Fibroblast of lung (primary cell): ENCODE measurements at regions not wholly inside any gene's neighbourhood (a gene's known extent, or its start where the extent isn't known, plus 50 kb on each side); places are given as distances from the start of the nearest gene placed in this dataset.

Source experiments
- DNase-seq, 2 donors: peaks; one replicate each; pipeline versions ENCODE4 v3.0.0 to v3.0.0-alpha.2; 2010; ENCODE audit warnings: low read depth in 2 of 2
- H2AFZ ChIP-seq: 2 replicates; pipeline ENCODE4 v1.5.1; 2012; ENCODE audit warnings: low read length, control low read depth, inconsistent platforms
- H3K27ac ChIP-seq: 2 replicates; pipeline ENCODE4 v1.5.1; 2011; ENCODE audit warnings: low read length, control low read depth; ENCODE audit not compliant: insufficient read depth
- H3K27me3 ChIP-seq: 2 replicates; pipeline ENCODE4 v1.5.1; 2011; ENCODE audit warnings: mild to moderate bottlenecking, low read length; ENCODE audit not compliant: control insufficient read depth, insufficient read depth
- H3K36me3 ChIP-seq: 2 replicates; pipeline ENCODE4 v1.5.1; 2011; ENCODE audit warnings: low read length; ENCODE audit not compliant: control insufficient read depth, insufficient read depth
- H3K4me1 ChIP-seq: 2 replicates; pipeline ENCODE4 v1.5.1; 2011; ENCODE audit warnings: low read length; ENCODE audit not compliant: control insufficient read depth, insufficient read depth; ENCODE audit errors: extremely low read depth
- H3K4me2 ChIP-seq: 2 replicates; pipeline ENCODE4 v1.5.1; 2011; ENCODE audit warnings: low read length, control low read depth; ENCODE audit not compliant: insufficient read depth; ENCODE audit errors: extremely low read depth
- H3K4me3 ChIP-seq, 4 experiments: fragments of 200-600 bp in 1 of 4; sonication (generic) in 1 of 4; replicated peaks in 1 of 4; 2 replicates each; pipeline ENCODE4 v1.5.1; 2011 to 2016; ENCODE audit warnings: low read length in 4 of 4, low read depth in 3 of 4, mild to moderate bottlenecking in 3 of 4, control low read depth in 2 of 4, inconsistent platforms in 1 of 4, mixed read lengths in 1 of 4; ENCODE audit not compliant: insufficient read depth in 1 of 4; ENCODE audit errors: control extremely low read depth in 1 of 4
- H3K79me2 ChIP-seq: 2 replicates; pipeline ENCODE4 v1.5.1; 2012; ENCODE audit warnings: mild to moderate bottlenecking, low read length, inconsistent platforms; ENCODE audit not compliant: control insufficient read depth, insufficient read depth
- H3K9ac ChIP-seq: 2 replicates; pipeline ENCODE4 v1.5.1; 2011; ENCODE audit warnings: mild to moderate bottlenecking, low read length, control low read depth; ENCODE audit not compliant: insufficient read depth
- H3K9me3 ChIP-seq: 2 replicates; pipeline ENCODE4 v1.5.1; 2012; ENCODE audit warnings: low read depth, low read length; ENCODE audit not compliant: control insufficient read depth, insufficient read depth
- H4K20me1 ChIP-seq: 2 replicates; pipeline ENCODE4 v1.5.1; 2011; ENCODE audit warnings: low read length; ENCODE audit not compliant: control insufficient read depth, insufficient read depth; ENCODE audit errors: extremely low read depth
- CTCF ChIP-seq, 2 donors: IDR thresholded peaks in 1 of 2; conservative IDR thresholded peaks in 1 of 2; 1 replicate in 1 of 2; 2 replicates in 1 of 2; pipeline ENCODE4 v1.5.1; 2011 to 2012; ENCODE audit warnings: low read length in 2 of 2, control low read depth in 1 of 2, inconsistent platforms in 1 of 2, low read depth in 1 of 2, mild to moderate bottlenecking in 1 of 2
- EZH2 ChIP-seq: IDR thresholded peaks from 2 replicates; pipeline ENCODE4 v1.5.1; 2012; ENCODE audit warnings: low read length, control low read depth, mild to moderate bottlenecking; ENCODE audit errors: missing control alignments

- no peaks in the 10 kb centered on the region for H3K79me2 ChIP-seq
- H3K9me3 ChIP-seq = no peaks in the 10 kb centered on the region
- no peaks in the 10 kb centered on the region for H3K36me3 ChIP-seq
- no peak overlapping the region for H2AFZ ChIP-seq
- no peak overlapping the region for H3K4me3 ChIP-seq
- H3K27ac ChIP-seq = no peak overlapping the region
- TF ChIP-seq EZH2 (no peak), CTCF (conservative IDR thresholded peaks at IDR 0.05 in 1 of 2, IDR thresholded peaks at IDR 0.05 in 1 of 2; ENCODE audit: low read depth in 1 of 2, low read length in 2 of 2) (no peak)
- no peak for DNase-seq
- H3K27me3 ChIP-seq = no peaks in the 10 kb centered on the region
- no peaks in the 10 kb centered on the region for H3K4me1 ChIP-seq
- H3K4me2 ChIP-seq = no peak overlapping the region
- H4K20me1 ChIP-seq = no peaks in the 10 kb centered on the region
- H3K9ac ChIP-seq = no peak overlapping the region
Measured at GRCh38 chr1:118254001-118254400, 69.0 kb upstream of the SPAG17 start.

GRCh38 chr1:118253053-118253915, 68.3 kb upstream of the SPAG17 start:
- H3K9ac ChIP-seq = no peak overlapping the region
- no peak overlapping the region for H3K27ac ChIP-seq

GRCh38 chr1:118252624-118253023, 67.6 kb upstream of the SPAG17 start:
- no peak overlapping the region for H3K4me2 ChIP-seq
- H3K27ac ChIP-seq = no peak overlapping the region
- no peak overlapping the region for H3K4me3 ChIP-seq
- H4K20me1 ChIP-seq = no peaks in the 10 kb centered on the region
- H3K79me2 ChIP-seq = no peaks in the 10 kb centered on the region
- H3K4me1 ChIP-seq = no peaks in the 10 kb centered on the region
- H3K27me3 ChIP-seq = no peaks in the 10 kb centered on the region
- no peak for DNase-seq
- H2AFZ ChIP-seq = no peak overlapping the region
- H3K9ac ChIP-seq = no peak overlapping the region
- no peaks in the 10 kb centered on the region for H3K9me3 ChIP-seq
- H3K36me3 ChIP-seq = no peaks in the 10 kb centered on the region
- TF ChIP-seq CTCF (conservative IDR thresholded peaks at IDR 0.05 in 1 of 2, IDR thresholded peaks at IDR 0.05 in 1 of 2; ENCODE audit: low read depth in 1 of 2, low read length in 2 of 2) (no peak), EZH2 (no peak)

More at GRCh38 chr1:118253053-118253915, 68.3 kb upstream of the SPAG17 start:
- no peak for TF ChIP-seq CTCF (conservative IDR thresholded peaks at IDR 0.05 in 1 of 2, IDR thresholded peaks at IDR 0.05 in 1 of 2; ENCODE audit: low read depth in 1 of 2, low read length in 2 of 2)
- TF ChIP-seq EZH2 = no peak
- H3K27me3 ChIP-seq = no peaks in the 10 kb centered on the region
- no peak for DNase-seq
- no peaks in the 10 kb centered on the region for H3K9me3 ChIP-seq
- no peaks in the 10 kb centered on the region for H3K4me1 ChIP-seq
- H2AFZ ChIP-seq = no peak overlapping the region
- H3K79me2 ChIP-seq = no peaks in the 10 kb centered on the region
- H3K4me3 ChIP-seq = no peak overlapping the region
- no peaks in the 10 kb centered on the region for H3K36me3 ChIP-seq
- no peak overlapping the region for H3K4me2 ChIP-seq
- H4K20me1 ChIP-seq = no peaks in the 10 kb centered on the region
